ENCODE measurements at regions not wholly inside any gene's neighbourhood (a gene's known extent, or its start where the extent isn't known, plus 50 kb on each side); places are given as distances from the start of the nearest gene placed in this dataset.

- Mint-ChIP-seq H3K36me3 (ENCODE audit: insufficient read depth, unreplicated experiment) (no peaks in the 10 kb centered on the region), H3K27me3 (ENCODE audit: unreplicated experiment) (peaks cover 47% of the 10 kb centered on the region), H3K27ac (ENCODE audit: unreplicated experiment) (no peak overlapping the region), H3K4me3 (ENCODE audit: low read depth, unreplicated experiment) (no peak overlapping the region), H3K4me1 (ENCODE audit: low read depth, unreplicated experiment) (no peaks in the 10 kb centered on the region), H3K9me3 (ENCODE audit: low read depth, unreplicated experiment) (no peaks in the 10 kb centered on the region)
- intact Hi-C loops (cut with micrococcal nuclease; ENCODE audit: unreplicated experiment): no loop called here
- BruUV-seq (replicated peaks): no TSS peak
- no peak for TF ChIP-seq CTCF (IDR thresholded peaks at IDR 0.05; ENCODE audit: unreplicated experiment)
- DNase-seq: no peak
- CTCF ChIA-PET: no interaction called here
These were observed 223.8 kb downstream of the SEC61B start for GRCh38 chr9:99445920-99446319.

GRCh38 chr9:99447951-99448350, 225.9 kb downstream of the SEC61B start:
- TF ChIP-seq CTCF (IDR thresholded peaks at IDR 0.05; ENCODE audit: unreplicated experiment): no peak
- no peak overlapping the region for H3K4me3 Mint-ChIP-seq (ENCODE audit: low read depth, unreplicated experiment)
- no TSS peak for BruUV-seq (replicated peaks)
- no peaks in the 10 kb centered on the region for H3K9me3 Mint-ChIP-seq (ENCODE audit: low read depth, unreplicated experiment)
- no peak overlapping the region for H3K27ac Mint-ChIP-seq (ENCODE audit: unreplicated experiment)
- peaks cover 47% of the 10 kb centered on the region for H3K27me3 Mint-ChIP-seq (ENCODE audit: unreplicated experiment)
- no peaks in the 10 kb centered on the region for H3K4me1 Mint-ChIP-seq (ENCODE audit: low read depth, unreplicated experiment)
- intact Hi-C loops (cut with micrococcal nuclease; ENCODE audit: unreplicated experiment): no loop called here
- H3K36me3 Mint-ChIP-seq (ENCODE audit: insufficient read depth, unreplicated experiment): no peaks in the 10 kb centered on the region
- DNase-seq: no peak
- CTCF ChIA-PET: no interaction called here

- no peak for TF ChIP-seq CTCF (IDR thresholded peaks at IDR 0.05; ENCODE audit: unreplicated experiment)
These were observed 227.6 kb downstream of the SEC61B start for GRCh38 chr9:99449726-99450125.

GRCh38 chr9:99451112-99451606, 229.1 kb downstream of the SEC61B start:
- Mint-ChIP-seq H3K4me1 (ENCODE audit: low read depth, unreplicated experiment) (no peaks in the 10 kb centered on the region), H3K27ac (ENCODE audit: unreplicated experiment) (no peak overlapping the region), H3K27me3 (ENCODE audit: unreplicated experiment) (peaks cover 34% of the 10 kb centered on the region), H3K36me3 (ENCODE audit: insufficient read depth, unreplicated experiment) (no peaks in the 10 kb centered on the region), H3K4me3 (ENCODE audit: low read depth, unreplicated experiment) (no peak overlapping the region), H3K9me3 (ENCODE audit: low read depth, unreplicated experiment) (no peaks in the 10 kb centered on the region)
- intact Hi-C loops (cut with micrococcal nuclease; ENCODE audit: unreplicated experiment): no loop called here
- CTCF ChIA-PET: no interaction called here
- no TSS peak for BruUV-seq (replicated peaks)
- no peak for DNase-seq
- TF ChIP-seq CTCF (IDR thresholded peaks at IDR 0.05; ENCODE audit: unreplicated experiment): no peak

More at GRCh38 chr9:99449726-99450125, 227.6 kb downstream of the SEC61B start:
- Mint-ChIP-seq H3K9me3 (ENCODE audit: low read depth, unreplicated experiment) (no peaks in the 10 kb centered on the region), H3K36me3 (ENCODE audit: insufficient read depth, unreplicated experiment) (no peaks in the 10 kb centered on the region), H3K27me3 (ENCODE audit: unreplicated experiment) (peaks cover 37% of the 10 kb centered on the region), H3K27ac (ENCODE audit: unreplicated experiment) (no peak overlapping the region), H3K4me3 (ENCODE audit: low read depth, unreplicated experiment) (no peak overlapping the region), H3K4me1 (ENCODE audit: low read depth, unreplicated experiment) (no peaks in the 10 kb centered on the region)
- no peak for DNase-seq
- BruUV-seq (replicated peaks): no TSS peak
- intact Hi-C loops (cut with micrococcal nuclease; ENCODE audit: unreplicated experiment): no loop called here
- CTCF ChIA-PET: no interaction called here
